NCI-H748 treated with DMSO at 0.1 percent for 48 hours (cell line): ENCODE measurements at regions not wholly inside any gene's neighbourhood (a gene's known extent, or its start where the extent isn't known, plus 50 kb on each side); places are given as distances from the start of the nearest gene placed in this dataset.

Experiments
- DNase-seq: peaks from one replicate; lab custom pipeline; 2025; lab: John Stamatoyannopoulos, UW

DNA sequence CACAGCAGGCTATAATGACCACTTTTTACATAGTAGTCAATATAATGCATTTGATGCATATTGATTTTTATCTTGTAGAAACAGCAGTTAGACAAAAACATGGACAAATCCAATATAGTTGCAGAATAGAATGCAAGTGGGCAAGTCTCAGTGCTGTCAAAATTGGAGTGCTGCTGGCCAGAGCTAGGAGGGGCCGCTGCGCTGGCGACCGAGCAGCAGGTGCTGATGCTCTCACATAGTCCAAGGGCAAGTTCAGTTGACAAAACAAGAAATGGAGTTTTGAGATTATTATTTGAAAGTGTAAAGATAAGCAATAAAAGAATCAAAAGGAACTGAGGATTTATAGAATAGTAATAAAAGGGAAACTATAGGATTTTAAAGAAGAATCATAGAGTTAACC lies 60.6 kb upstream of the CDK20 start:
- no peak for DNase-seq

DNA sequence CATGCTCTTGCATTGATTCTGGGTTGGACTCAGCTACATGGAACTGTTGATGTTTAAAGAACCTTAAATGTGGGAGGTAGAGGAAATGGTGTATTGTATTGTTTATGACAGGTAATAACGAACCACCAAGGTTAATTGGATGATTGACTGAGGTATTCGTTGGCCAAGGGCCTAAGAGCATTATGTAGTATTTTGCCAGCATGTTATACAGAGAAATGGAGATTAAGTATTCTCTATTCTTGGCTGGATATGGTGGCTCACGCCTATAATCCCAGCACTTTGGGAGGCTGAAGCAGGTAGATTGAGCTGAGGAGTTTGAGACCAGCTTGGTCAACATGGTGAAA lies 59.0 kb upstream of the CDK20 start:
- no peak for DNase-seq

DNA sequence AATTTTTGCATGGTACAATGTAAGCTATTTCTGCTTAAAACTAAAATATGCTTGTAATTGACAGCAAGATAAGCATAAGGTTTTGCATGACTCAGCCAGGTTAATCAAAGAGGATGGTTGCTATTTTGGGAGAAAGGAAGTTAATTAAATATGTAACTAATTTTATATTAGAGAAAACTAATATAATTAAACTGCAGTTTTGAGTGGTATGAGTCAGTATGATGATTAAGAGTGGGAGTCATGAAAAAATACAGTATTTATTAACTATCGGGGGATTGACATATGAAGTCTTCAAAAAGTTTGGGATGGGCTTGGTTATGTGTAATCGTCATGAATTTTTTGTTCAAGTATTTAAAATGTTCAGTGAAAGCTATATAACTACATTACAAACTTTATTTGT lies 54.0 kb upstream of the CDK20 start:
- DNase-seq = no peak

GRCh38 chr9:88026118-88026479 lies 51.8 kb upstream of the CDK20 start:
- DNase-seq = no peak

- DNase-seq = no peak
Observed at GRCh38 chr9:88025411-88026117, 51.2 kb upstream of the CDK20 start.

- no peak for DNase-seq
Observed at GRCh38 chr9:88024896-88025295, 50.6 kb upstream of the CDK20 start.
